DMS 273 treated with DMSO at 0.1 percent for 48 hours (cell line): ENCODE measurements at regions not wholly inside any gene's neighbourhood (a gene's known extent, or its start where the extent isn't known, plus 50 kb on each side); places are given as distances from the start of the nearest gene placed in this dataset.

Experiments
- DNase-seq: peaks from one replicate; lab custom pipeline; 2025; lab: John Stamatoyannopoulos, UW

DNA sequence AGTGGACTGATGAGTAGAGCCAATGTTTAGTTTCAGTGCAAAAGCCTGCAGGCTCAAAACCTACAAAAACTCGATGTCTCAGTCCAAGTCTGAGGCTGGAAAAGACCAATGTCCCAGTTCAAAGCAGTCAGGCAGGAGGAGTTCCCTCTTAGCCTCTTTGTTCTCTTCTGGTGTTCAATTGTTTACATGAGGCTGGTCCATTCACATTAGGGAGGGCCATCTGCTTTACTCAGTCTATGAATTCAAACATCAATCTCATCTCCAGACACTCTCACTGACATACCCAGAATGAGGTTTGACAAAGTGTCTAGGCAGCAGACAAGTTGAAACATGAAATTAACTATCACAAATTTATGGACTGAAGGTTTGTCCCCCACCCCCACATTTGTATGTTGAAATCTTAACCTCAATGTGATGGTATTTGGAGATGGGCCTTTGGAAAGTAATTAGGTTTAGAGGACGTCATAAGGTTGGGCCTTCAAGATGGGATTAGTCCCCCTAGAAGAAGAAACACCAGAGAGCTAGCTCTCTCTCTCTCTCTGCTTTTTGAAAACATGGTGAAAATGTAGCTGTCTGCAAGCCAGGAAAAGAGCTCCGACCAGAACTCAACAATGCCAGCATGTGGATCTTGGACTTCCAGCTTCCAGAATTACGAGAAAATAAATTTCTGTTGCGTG is 438.5 kb upstream of the RGMA start:
- no peak for DNase-seq

DNA sequence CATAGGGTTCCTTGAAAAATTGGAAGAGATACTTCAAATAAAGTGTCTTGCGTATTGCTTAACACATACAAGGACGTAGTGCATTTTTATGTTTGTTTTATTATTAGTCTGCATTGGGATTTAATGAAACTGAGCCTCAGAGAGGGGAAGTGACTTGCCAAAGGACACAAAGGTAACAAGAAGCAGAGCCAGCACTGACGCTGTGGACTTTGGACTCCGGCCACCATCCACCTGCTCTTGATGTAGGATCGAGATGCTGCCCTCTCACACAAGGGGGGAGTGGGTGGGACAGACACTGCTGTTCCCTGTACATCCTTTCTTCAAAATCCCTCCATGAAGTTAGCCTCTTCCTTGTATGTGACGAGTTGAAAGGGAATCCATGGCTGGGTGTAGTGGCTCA is 435.4 kb upstream of the RGMA start:
- DNase-seq, result no peak

DNA sequence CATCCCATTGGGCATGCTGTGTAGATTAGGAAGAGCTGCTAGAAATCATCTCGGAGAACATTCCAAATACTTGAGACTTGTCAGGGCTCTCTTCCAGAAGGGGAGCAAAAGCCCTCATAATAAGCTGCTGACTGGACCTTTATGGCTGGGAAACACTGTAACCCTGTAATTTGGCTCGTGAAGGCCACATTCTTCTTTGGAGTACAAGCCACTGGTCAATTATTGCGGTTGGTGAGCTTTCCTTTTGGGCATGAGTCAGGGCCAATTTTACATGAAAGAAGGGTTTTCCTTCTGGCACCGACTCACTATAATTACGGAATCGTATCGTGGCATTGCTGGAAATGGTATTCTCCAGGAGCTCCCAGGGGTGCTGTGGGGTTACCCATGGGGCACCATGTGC is 434.5 kb upstream of the RGMA start:
- no peak for DNase-seq

DNA sequence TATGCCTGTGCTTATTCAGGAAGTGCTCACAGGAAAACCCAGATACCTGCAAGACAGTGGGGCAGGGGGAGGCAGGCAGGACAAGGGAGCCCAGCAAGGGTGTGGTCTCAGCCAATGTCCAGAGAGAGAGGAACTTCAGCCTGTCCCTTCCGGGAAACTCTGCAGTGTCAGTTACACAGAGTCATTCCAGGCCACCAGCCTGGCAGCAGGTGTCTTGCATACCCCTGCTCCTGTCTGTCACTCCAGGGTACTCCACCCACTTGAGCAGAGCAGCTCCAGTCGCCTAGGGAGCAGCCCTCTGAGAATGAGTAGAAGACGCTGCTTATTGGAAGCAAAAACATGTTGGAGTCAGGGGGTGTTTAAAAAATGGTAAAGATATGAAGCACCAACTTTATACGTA is 431.2 kb upstream of the RGMA start:
- DNase-seq, result no peak

DNA sequence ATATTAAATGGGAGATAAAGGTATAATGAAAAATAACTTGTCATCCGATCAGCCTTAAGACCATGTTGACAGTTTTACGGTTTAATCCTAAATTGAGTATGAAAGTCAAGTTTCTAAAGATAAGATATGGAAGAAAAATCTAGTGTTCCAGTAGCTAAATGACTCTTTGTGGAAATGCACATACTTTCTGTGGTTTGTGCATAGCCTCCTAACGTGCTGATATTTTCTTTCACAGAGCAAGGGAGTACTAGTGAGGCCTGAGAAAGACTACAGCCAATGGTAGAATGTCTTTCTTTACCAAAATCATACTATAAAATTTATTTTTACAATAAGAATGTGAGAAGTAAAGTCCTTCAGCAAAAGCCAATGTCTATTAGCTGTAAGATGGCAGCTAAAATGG is 430.6 kb upstream of the RGMA start:
- no peak for DNase-seq

DNA sequence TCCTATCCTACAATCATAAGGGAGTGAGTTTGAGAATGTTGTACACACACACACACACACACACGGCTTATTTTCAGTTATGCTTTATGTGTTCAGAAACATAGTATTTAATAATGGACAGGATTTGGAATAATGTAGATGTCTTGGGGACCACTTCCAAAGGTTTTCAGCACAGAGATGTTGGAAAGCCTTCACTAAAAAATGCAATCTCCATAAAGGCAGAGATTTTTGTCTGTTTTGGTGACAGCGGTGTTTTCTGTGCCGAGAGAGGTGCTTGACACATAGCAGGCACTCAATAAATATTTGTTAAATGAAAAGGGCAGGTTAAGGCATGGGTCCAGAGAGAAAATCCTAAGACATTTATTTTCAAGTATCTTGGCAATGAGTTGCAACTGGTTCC is 428.2 kb upstream of the RGMA start:
- no peak for DNase-seq

DNA sequence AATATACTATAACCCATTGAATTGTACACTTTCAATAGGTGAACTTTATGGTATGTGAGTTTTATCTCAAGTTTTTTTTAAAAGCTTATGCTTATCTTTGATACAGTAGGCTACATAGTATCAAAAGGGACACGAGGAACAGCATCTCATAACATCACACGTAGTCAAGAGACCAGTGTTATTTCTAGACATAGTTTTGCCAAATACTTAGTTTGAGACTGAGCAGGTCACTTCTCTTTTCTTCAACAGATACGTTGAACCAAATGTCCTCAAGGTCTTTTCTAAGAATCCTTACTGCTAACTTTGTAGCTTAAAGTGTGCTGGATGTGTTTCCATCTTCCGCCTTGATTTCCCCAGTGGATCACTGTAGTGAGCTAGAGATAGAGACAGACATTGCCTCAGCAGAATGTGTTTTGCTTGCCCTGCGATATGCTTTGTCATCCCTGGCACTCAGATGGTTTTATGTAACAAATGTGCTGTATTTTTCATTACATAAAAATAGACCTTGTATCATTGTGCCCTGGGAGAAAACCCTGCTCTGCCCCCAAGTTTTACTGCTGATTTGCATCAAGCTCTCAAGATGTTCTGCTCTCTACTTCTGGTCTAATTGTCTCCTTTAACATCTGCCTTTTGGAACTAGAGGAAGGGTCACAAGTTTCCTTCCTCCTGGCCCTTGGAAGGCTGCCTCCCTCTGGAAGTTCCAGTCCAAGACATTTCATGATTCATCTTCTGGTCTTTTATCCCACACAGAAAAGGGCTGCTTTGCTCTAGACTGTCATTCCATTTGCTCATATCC is 426.4 kb upstream of the RGMA start:
- no peak for DNase-seq

DNA sequence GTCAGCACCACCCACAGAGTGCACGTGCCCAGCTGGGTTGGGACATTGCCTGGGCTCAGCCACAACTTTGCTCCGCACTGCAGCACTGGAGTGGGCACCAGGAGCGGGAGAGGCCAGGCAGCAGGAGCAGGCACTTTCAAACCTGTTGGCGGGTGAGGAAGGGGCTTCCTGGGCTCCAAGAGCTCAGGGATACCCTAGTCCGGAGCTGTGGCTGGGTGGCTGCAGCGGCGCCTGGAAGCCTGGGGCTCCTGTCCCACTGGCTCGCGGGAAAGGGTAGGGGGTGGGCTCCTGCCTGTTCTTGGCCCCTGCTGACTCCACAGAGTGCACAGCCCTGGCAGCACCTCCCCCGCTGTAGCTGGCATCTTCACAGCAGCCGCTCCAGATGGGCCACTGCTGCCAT is 417.6 kb upstream of the RGMA start:
- DNase-seq, result no peak

DNA sequence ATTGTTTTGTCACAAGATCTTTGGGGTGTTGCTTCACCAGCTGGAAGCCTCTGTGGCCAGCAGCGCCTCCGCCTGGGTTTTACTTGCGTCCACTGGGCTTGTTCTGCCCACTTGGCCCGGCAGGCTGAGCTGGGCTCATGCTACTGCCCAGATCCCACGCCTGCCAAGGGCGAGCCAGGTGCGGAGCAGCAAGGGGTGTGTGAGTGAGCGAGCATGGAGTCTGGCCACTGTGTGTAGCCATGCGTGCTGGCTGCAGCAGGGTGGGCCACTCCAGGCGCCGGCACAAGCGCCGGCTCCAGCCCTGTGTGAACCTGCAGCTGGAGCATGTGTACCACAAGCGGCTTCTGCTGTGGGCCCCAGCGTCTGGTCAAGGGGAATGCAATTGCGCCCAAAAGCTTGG is 416.5 kb upstream of the RGMA start:
- no peak for DNase-seq

DNA sequence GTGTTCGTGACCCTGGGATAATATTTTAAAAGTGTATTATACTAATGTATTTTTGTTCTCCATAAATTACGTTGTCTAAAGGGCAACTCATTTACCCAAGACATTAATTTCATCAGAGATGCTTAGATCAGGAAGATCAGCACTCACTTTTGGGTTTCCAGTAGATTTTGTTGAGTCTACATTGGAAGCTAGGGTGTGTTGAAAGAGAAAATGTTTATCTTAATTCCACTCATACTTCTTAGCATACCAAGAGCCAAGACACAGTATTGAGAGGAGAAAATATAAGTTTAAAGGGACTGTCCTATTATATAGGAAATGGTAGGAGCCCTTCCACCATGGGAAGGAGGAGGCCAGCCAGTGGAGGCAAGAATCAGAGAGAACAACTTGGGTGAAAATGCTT is 412.9 kb upstream of the RGMA start:
- DNase-seq, result no peak

DNA sequence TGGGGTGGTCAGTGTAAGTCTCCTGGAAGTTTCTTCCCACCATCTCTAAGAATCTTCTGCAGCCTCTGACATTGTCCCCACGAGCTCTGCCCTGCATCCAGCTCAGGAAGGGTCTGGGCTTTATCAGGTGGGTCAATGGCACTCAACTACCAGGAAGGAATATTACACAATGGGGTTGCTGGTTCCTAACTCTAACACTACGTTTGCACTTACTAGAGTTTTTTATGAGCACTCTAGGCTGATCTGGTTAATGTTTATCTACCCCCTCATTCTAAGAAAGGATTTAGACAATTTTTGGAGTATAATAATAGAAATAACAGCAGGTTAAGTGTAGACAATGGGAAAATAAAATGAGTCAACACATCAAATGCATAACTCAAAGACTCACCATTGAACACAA is 411.1 kb upstream of the RGMA start:
- no peak for DNase-seq

DNA sequence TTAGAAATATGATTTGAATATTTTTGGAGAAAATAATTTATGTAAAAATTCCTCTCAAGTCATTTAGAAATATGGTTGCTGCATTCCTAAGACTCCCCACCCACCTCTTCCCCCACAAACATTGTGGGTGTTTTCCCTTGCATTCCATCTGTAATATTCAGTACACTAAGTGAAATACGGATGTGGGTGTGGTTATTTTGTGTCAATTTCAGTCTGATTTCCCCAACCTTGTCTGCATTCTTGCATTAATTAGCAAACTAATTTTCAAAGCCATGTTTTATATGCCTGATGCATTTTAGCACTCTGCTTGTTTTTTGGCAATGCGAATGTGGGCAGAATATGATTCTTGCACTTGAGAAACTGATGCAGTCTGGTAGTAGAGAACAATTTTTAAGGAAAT is 408.3 kb upstream of the RGMA start:
- DNase-seq, result no peak

DNA sequence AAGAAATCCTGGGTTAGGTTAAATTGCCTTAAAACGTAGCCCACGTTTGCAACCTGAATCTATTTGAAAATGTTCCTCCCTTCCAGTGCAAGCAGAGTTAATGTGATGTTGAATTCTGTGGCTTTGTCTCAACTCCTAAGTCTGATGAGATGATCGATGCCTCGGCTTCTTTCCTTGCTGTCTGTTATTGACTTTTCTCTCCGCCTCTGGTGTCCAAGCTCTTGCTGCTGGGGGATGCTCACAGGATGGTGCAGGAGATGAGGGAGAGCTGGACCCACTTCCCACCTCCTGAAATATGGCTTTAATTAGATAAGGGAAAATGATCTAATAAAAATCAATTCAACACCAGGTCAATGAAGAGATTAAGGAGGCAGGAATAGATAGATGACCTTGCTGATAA is 407.9 kb upstream of the RGMA start:
- no peak for DNase-seq

DNA sequence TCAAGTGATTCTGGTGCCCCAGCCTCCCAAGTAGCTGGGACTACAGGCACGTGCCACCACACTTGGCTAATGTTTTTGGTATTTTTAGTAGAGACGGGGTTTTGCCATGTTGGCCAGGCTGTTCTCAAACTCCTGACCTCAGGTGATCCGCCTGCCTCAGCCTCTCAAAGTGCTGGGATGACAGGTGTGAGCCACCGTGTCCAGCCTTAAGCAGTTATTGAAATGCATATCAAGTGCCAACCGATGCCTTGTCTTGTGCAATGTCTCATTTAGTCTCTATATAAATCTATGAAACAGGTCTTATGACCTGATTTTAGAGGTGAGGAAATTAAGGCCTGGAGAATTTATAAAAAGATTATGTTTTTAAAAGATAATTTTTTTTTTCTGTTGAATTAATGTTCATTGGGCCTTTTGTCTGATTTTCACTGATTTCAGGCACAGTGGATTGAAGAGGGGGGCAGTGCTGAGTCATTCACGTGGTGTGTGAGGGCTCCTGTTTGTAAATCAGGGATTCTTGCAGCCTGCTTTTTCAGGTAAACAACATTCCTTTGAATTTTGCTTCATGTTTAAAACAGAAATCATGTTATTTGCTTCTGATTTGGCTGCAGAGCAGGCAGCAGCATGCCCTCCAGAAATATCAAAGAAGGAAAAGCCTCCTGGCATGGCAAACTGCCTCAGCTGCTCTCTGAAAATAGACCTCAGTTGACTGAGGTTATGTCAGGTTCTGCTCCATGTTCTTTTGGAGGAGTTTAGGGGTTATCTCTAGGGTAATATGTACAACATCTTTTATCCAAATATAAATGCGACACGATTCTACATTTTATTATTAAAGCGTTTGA is 407.0 kb upstream of the RGMA start:
- no peak for DNase-seq

DNA sequence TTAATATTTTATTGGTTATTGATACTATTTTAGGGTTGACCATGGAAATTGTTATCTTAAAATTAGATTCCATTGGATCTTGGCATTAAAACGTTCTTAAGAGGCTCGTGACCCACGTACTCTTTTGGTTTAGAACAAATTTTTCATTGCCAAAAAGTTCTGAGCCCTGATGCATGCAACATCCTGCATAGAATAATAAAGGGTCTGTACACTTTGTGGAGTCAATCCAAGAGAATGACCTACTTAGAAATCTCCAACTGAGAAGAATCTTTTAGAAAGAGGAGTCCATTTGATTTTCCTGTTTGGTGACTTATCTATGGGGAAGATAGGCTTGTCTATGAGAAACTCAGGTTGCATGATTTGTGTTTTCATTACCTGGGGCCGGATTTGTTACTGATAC is 404.2 kb upstream of the RGMA start:
- DNase-seq, result no peak

DNA sequence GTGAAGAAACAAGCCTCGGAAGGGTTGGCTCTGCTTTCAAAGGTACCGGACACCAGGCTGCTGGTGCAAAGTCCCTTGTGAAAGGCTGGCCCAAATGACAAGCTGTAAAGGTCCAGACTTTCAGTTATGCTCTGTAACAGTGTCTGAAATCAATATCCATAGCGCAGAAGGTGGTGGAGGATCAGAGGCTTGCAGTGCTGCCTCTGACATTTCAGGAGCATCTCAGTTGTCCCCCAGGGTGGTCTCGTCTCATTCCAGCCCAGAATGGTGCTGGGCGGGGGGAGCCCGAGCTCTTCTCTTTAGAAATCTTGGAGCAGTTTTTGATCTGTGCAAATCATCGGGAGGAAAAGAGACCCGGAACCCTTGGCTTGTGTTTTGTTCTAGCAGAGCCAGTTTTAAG is 402.3 kb upstream of the RGMA start:
- no peak for DNase-seq

DNA sequence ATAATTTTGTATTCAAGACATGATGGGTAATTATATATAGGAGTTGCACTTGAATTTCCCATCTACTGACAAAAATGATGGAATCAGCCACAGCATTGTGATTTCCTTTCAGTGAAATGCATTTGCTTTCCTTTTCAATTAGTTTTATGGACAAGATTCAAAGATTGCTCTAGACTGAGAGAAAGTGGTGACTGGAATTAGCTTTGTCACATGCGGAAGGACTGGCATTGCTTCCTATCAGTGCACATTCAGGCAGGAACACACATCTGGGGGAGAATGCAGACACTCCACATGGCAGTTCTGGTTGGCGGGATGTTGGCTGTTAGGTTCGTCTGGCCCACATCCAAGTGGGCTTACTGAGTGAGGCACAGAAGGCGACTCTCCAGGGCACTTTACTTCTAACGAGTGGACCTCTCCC is 399.3 kb upstream of the RGMA start:
- no peak for DNase-seq

DNA sequence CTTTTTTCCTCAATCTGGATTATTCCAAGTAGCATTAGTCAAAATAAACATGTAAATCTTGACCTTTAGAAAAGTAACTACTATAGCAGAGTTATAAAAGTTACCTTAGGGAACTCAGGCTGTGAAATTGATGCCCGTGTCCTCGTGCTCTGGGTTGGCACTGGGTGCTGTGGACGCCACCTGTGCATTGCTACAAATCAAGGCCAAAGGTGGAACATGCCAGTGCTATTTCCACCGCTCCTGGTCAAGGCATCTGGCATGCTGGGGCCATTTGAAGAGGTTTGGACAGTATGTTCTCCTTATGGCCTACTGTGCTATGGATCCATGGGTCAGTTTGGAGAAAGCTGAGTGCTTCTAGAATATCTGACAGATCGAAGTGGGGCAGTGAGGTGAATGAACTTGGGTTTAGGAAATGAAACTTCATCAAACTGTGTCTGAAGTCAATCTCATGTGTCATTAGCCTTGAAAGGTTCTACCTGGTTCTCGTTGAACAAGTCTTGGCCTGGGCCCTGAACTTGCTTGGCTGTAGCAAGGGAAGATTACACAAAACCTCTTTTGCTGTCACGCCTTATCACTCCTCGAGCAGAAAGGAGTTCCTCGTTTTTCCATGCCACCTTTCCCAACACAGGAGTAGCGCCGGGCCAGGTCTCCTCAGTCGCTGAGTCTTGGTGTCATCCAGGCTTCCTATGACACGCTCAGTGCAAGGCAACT is 397.6 kb upstream of the RGMA start:
- DNase-seq, result no peak

DNA sequence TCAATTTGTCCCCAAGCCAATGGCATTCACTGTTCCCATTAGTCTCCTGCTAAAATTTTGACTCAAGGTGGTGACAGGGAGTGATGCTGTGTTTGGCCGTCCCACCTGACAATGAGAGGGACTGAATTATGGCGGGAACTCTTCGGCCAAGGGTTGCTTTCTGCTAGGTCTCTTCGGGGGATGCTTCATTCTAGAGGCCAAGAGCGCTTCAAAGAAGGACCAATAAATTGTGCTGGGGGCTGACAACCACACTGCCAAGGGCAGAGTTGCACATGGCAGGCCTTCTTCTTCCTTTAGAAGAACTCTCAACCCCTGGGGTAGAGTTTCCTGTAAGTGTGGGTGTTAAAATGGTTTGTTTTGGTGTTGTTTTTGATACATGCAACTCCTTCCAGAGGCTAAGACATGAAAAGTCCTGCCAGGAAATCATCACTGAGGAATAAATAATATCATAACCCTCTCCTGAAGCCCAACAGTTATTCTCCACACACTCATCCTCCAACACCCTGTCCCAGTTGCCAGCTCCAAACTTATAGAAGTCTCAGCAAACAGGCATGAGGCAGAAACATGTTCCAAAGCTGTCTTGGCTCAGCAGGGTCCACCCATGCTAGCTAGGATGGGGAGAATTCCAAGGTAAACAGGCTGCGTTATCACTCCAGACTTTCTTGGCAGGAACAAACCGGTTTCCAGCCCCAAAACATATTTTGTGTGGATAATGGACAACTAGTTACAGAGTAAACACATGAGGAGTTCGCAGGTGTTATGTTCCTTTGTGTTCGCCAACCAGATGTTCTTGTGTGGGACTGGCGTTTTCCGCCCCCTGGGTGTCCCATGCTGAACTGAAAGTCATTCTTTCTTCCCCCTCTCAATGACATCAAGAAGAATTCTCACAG is 396.7 kb upstream of the RGMA start:
- DNase-seq, result no peak

DNA sequence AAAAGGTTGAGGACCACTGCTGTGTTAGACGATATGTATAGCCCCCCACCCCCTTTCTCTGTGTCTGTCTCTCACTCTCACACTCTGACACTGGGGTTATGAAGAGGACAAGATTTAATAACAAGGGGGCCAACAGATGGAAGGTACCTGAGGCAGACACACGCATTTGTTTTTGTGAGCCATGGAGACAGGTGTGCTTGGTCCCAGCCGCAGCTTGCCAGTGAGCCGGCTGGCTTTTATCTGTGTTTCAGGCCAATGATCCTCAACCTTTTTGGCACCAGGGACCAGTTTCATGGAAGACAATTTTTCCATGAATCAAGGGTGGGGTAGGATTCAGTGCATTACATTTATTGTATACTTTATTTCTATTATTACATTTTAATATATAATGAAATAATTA is 394.9 kb upstream of the RGMA start:
- no peak for DNase-seq

DNA sequence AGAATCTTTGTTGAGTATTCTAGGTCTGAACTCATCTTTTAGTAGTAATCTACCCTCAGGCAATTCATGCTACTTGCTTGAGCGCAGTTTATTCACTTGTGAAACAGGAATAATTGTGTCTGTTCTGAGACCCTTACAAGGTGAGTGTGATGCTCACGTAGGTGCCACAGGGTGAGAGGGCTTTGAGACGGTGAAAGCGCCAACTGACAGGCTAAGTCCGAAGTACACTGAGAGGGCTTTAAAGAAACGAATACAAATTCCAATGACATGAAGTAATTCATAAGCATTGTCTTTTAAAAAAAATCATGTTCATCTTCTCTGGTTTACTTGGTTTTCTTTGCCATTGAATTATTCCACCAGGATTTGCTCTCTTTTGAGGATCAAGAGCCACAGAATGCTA is 393.7 kb upstream of the RGMA start:
- no peak for DNase-seq
